Lower leg skin (tissue), 3 donors: ENCODE measurements at regions not wholly inside any gene's neighbourhood (a gene's known extent, or its start where the extent isn't known, plus 50 kb on each side); places are given as distances from the start of the nearest gene placed in this dataset.

ENCODE experiments used
- POLR2A ChIP-seq, 2 donors: fragments of 450-650 bp; IDR thresholded peaks; one replicate each; pipeline ENCODE4 v1.6.1; 2016 to 2017; ENCODE audit warnings: antibody characterized with exemption in 2 of 2, mild to moderate bottlenecking in 1 of 2, moderate library complexity in 1 of 2
- TF ChIP-seq, protein P1 (sequence below), 3 donors: fragments of 450-650 bp; IDR thresholded peaks; one replicate each; pipeline ENCODE4 v1.5.1; 2016; ENCODE audit warnings: antibody characterized with exemption in 3 of 3, mild to moderate bottlenecking in 3 of 3, moderate library complexity in 2 of 3

DNA sequence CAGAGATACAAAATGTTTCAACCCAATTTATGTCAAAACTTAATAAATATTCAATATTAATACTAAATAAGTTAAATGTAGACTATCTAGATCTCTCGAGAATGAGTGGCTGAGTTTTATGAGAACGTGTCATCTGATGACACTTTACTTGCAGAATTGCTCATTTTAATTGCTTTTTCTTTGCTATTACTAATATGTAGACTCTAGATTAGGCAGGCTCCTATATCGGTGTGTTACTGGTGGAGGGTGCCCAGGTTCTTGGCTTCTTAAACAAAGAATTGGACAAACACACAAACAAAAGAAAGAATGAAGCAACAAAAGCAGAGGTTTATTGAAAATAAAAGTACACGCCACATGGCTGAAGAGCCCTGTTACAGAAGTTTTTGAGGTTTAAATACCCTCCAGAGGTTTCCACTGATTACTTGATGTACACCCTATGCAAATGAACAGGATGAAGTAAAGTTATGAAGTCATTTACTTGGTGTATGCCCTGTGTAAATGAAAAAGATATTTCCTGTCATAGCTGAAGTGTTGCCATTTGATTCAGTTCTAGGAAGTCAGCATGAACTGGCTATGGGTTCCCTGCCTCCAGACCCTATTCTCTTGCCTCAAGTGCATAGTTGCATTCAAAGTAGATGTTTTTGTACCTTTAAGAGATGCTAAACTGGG, 122.9 kb upstream of the ITGA4 start:
- TF ChIP-seq, protein P1, sequence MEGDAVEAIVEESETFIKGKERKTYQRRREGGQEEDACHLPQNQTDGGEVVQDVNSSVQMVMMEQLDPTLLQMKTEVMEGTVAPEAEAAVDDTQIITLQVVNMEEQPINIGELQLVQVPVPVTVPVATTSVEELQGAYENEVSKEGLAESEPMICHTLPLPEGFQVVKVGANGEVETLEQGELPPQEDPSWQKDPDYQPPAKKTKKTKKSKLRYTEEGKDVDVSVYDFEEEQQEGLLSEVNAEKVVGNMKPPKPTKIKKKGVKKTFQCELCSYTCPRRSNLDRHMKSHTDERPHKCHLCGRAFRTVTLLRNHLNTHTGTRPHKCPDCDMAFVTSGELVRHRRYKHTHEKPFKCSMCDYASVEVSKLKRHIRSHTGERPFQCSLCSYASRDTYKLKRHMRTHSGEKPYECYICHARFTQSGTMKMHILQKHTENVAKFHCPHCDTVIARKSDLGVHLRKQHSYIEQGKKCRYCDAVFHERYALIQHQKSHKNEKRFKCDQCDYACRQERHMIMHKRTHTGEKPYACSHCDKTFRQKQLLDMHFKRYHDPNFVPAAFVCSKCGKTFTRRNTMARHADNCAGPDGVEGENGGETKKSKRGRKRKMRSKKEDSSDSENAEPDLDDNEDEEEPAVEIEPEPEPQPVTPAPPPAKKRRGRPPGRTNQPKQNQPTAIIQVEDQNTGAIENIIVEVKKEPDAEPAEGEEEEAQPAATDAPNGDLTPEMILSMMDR (IDR thresholded peaks at IDR 0.05) = no peak
- TF ChIP-seq POLR2A (IDR thresholded peaks at IDR 0.05) = no peak
